Fibroblast of lung (primary cell): ENCODE measurements at regions not wholly inside any gene's neighbourhood (a gene's known extent, or its start where the extent isn't known, plus 50 kb on each side); places are given as distances from the start of the nearest gene placed in this dataset.

Experiments
- EZH2 ChIP-seq: IDR thresholded peaks from 2 replicates; pipeline ENCODE4 v1.5.1; 2012; ENCODE audit warnings: low read length, control low read depth, mild to moderate bottlenecking; ENCODE audit errors: missing control alignments
- TF ChIP-seq, protein P1 (sequence below), 2 donors: IDR thresholded peaks in 1 of 2; conservative IDR thresholded peaks in 1 of 2; 1 replicate in 1 of 2; 2 replicates in 1 of 2; pipeline ENCODE4 v1.5.1; 2011 to 2012; ENCODE audit warnings: low read length in 2 of 2, control low read depth in 1 of 2, inconsistent platforms in 1 of 2, low read depth in 1 of 2, mild to moderate bottlenecking in 1 of 2

DNA sequence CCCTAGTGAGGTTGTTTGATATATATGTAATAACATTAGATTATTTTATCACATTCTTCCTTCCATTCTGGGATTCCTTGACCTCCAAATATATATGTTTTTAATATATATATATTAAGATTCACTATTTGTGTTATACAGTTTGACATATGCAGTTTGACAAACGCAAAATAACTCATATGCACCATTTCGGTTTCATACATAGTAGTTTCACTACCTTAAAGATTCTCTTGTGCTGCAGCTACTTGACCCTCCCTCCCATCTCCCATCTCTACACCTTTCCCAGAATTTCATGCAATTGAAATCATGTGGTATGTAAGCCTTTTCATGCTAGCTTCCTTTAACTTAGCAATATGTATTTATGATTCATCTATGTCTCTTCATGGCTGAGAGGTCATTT is 1244.4 kb downstream of the SORCS3 start:
- TF ChIP-seq, protein P1, sequence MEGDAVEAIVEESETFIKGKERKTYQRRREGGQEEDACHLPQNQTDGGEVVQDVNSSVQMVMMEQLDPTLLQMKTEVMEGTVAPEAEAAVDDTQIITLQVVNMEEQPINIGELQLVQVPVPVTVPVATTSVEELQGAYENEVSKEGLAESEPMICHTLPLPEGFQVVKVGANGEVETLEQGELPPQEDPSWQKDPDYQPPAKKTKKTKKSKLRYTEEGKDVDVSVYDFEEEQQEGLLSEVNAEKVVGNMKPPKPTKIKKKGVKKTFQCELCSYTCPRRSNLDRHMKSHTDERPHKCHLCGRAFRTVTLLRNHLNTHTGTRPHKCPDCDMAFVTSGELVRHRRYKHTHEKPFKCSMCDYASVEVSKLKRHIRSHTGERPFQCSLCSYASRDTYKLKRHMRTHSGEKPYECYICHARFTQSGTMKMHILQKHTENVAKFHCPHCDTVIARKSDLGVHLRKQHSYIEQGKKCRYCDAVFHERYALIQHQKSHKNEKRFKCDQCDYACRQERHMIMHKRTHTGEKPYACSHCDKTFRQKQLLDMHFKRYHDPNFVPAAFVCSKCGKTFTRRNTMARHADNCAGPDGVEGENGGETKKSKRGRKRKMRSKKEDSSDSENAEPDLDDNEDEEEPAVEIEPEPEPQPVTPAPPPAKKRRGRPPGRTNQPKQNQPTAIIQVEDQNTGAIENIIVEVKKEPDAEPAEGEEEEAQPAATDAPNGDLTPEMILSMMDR (conservative IDR thresholded peaks at IDR 0.05 in 1 of 2, IDR thresholded peaks at IDR 0.05 in 1 of 2; ENCODE audit: low read depth in 1 of 2, low read length in 2 of 2): no peak
- no peak for TF ChIP-seq EZH2
